ENCODE measurements at regions not wholly inside any gene's neighbourhood (a gene's known extent, or its start where the extent isn't known, plus 50 kb on each side); places are given as distances from the start of the nearest gene placed in this dataset.
A peak's percentile ranks its signal among the peaks of the same experiment; 100 is the strongest.

GRCh38 chr7:96416116-96416515 is 94.2 kb upstream of the SLC25A13 start:
- Histone ChIP-seq H4K20me1 (ENCODE audit: insufficient read depth, low read length) (no peaks in the 10 kb centered on the region), H3K9me3 (ENCODE audit: low read length) (no peaks in the 10 kb centered on the region), H3F3A (ENCODE audit: insufficient read depth, low read length) (no peaks in the 10 kb centered on the region), H3K4me3 (ENCODE audit: low read depth, low read length, poor library complexity, severe bottlenecking) (no peak overlapping the region), H3K9ac (ENCODE audit: low read length) (no peak overlapping the region), H3K4me1 (ENCODE audit: insufficient read depth, low read length, severe bottlenecking) (no peaks in the 10 kb centered on the region), H3K9me2 (ENCODE audit: low read depth, low read length) (no peaks in the 10 kb centered on the region), H3K27me3 (ENCODE audit: insufficient read depth, low read length) (no peaks in the 10 kb centered on the region), H3K79me2 (ENCODE audit: insufficient read depth, low read length) (no peaks in the 10 kb centered on the region), H3K36me3 (ENCODE audit: insufficient read depth, low read length) (no peaks in the 10 kb centered on the region), H3K27ac (ENCODE audit: low read depth, low read length, poor library complexity, severe bottlenecking) (no peak overlapping the region), H3K4me2 (ENCODE audit: low read length) (no peak overlapping the region), H2AFZ (ENCODE audit: low read length) (no peak overlapping the region)
- TF ChIP-seq EZH2 (IDR thresholded peaks at IDR 0.05; ENCODE audit: borderline replicate concordance, low read length), result no peak
- TF ChIP-seq CTCF (IDR thresholded peaks at IDR 0.05; ENCODE audit: low read length), result no peak

- Histone ChIP-seq H2AFZ (ENCODE audit: low read length) (no peak overlapping the region), H3K27ac (ENCODE audit: low read depth, low read length, poor library complexity, severe bottlenecking) (no peak overlapping the region)
- TF ChIP-seq EZH2 (IDR thresholded peaks at IDR 0.05; ENCODE audit: borderline replicate concordance, low read length), result no peak
- no peak for TF ChIP-seq CTCF (IDR thresholded peaks at IDR 0.05; ENCODE audit: low read length)
Measured at GRCh38 chr7:96415293-96415940, 93.5 kb upstream of the SLC25A13 start.

GRCh38 chr7:96414931-96415292 is 93.0 kb upstream of the SLC25A13 start:
- H3K4me1 ChIP-seq (ENCODE audit: insufficient read depth, low read length, severe bottlenecking), result no peaks in the 10 kb centered on the region
- no peak overlapping the region for H2AFZ ChIP-seq (ENCODE audit: low read length)
- H3F3A ChIP-seq (ENCODE audit: insufficient read depth, low read length), result no peaks in the 10 kb centered on the region
- H3K36me3 ChIP-seq (ENCODE audit: insufficient read depth, low read length), result no peaks in the 10 kb centered on the region
- H3K9me3 ChIP-seq (ENCODE audit: low read length), result no peaks in the 10 kb centered on the region
- no peak overlapping the region for H3K9ac ChIP-seq (ENCODE audit: low read length)
- H3K27me3 ChIP-seq (ENCODE audit: insufficient read depth, low read length), result no peaks in the 10 kb centered on the region
- no peaks in the 10 kb centered on the region for H4K20me1 ChIP-seq (ENCODE audit: insufficient read depth, low read length)
- TF ChIP-seq EZH2 (IDR thresholded peaks at IDR 0.05; ENCODE audit: borderline replicate concordance, low read length) (no peak), CTCF (IDR thresholded peaks at IDR 0.05; ENCODE audit: low read length) (peak; percentile 90)
- no peaks in the 10 kb centered on the region for H3K9me2 ChIP-seq (ENCODE audit: low read depth, low read length)
- no peak overlapping the region for H3K4me2 ChIP-seq (ENCODE audit: low read length)
- no peaks in the 10 kb centered on the region for H3K79me2 ChIP-seq (ENCODE audit: insufficient read depth, low read length)
- H3K4me3 ChIP-seq (ENCODE audit: low read depth, low read length, poor library complexity, severe bottlenecking), result no peak overlapping the region
- no peak overlapping the region for H3K27ac ChIP-seq (ENCODE audit: low read depth, low read length, poor library complexity, severe bottlenecking)

More at GRCh38 chr7:96415293-96415940, 93.5 kb upstream of the SLC25A13 start:
- Histone ChIP-seq H3K27me3 (ENCODE audit: insufficient read depth, low read length) (no peaks in the 10 kb centered on the region), H3K9me3 (ENCODE audit: low read length) (no peaks in the 10 kb centered on the region), H3K9ac (ENCODE audit: low read length) (no peak overlapping the region), H3K36me3 (ENCODE audit: insufficient read depth, low read length) (no peaks in the 10 kb centered on the region), H3K4me3 (ENCODE audit: low read depth, low read length, poor library complexity, severe bottlenecking) (no peak overlapping the region), H3K4me1 (ENCODE audit: insufficient read depth, low read length, severe bottlenecking) (no peaks in the 10 kb centered on the region), H3F3A (ENCODE audit: insufficient read depth, low read length) (no peaks in the 10 kb centered on the region), H3K4me2 (ENCODE audit: low read length) (no peak overlapping the region), H4K20me1 (ENCODE audit: insufficient read depth, low read length) (no peaks in the 10 kb centered on the region), H3K9me2 (ENCODE audit: low read depth, low read length) (no peaks in the 10 kb centered on the region), H3K79me2 (ENCODE audit: insufficient read depth, low read length) (no peaks in the 10 kb centered on the region)

Measured in OCI-LY1 (cell line).